Effector memory CD8-positive, alpha-beta T cell (primary cell): ENCODE measurements at regions not wholly inside any gene's neighbourhood (a gene's known extent, or its start where the extent isn't known, plus 50 kb on each side); places are given as distances from the start of the nearest gene placed in this dataset.
A peak's percentile ranks its signal among the peaks of the same experiment; 100 is the strongest.

Experiments
- ATAC-seq: fragments of 150-1000 bp; cut with Tn5 transposase; replicated peaks from 2 replicates; pipeline ENCODE4 v1.10.0; 2021; ENCODE audit warnings: mild to moderate bottlenecking, moderate library complexity
- DNase-seq, 3 experiments: peaks; one replicate each; pipeline ENCODE4 v3.0.0; 2021
- H3K27ac Mint-ChIP-seq, 2 donors: one replicate each; pipeline ENCODE4 v1.8.0; 2022; ENCODE audit warnings: mild to moderate bottlenecking in 2 of 2, mixed read lengths in 2 of 2, moderate library complexity in 2 of 2
- H3K27me3 Mint-ChIP-seq, 2 donors: one replicate each; pipeline ENCODE4 v1.8.0; 2022; ENCODE audit warnings: mixed read lengths in 2 of 2
- H3K36me3 Mint-ChIP-seq: one replicate; pipeline ENCODE4 v1.8.0; 2022; ENCODE audit warnings: mild to moderate bottlenecking, moderate library complexity, mixed read lengths; ENCODE audit not compliant: insufficient read depth
- H3K4me1 Mint-ChIP-seq, 2 donors: one replicate each; pipeline ENCODE4 v1.8.0; 2022; ENCODE audit warnings: low read depth in 2 of 2, mixed read lengths in 2 of 2
- H3K4me3 Mint-ChIP-seq, 2 donors: one replicate each; pipeline ENCODE4 v1.8.0; 2022; ENCODE audit warnings: mild to moderate bottlenecking in 2 of 2, mixed read lengths in 2 of 2, moderate library complexity in 2 of 2
- H3K9me3 Mint-ChIP-seq, 2 donors: one replicate each; pipeline ENCODE4 v1.8.0; 2022; ENCODE audit warnings: mixed read lengths in 2 of 2

- Mint-ChIP-seq H3K4me3 (no peak overlapping the region), H3K27me3 (peaks cover 47 to 75% of the 10 kb centered on the region in 2 donors), H3K9me3 (no peaks in the 10 kb centered on the region), H3K4me1 (no peaks in the 10 kb centered on the region), H3K36me3 (no peaks in the 10 kb centered on the region), H3K27ac (no peak overlapping the region)
- ATAC-seq = no peak
- no peak for DNase-seq
Observed at GRCh38 chr11:10392095-10393079, 62.7 kb upstream of the AMPD3 start.

GRCh38 chr11:10394229-10395101 is 60.6 kb upstream of the AMPD3 start:
- Mint-ChIP-seq H3K36me3 (no peaks in the 10 kb centered on the region), H3K27me3 (peaks cover 43 to 67% of the 10 kb centered on the region in 2 donors), H3K27ac (no peak overlapping the region), H3K4me3 (no peak overlapping the region), H3K9me3 (no peaks in the 10 kb centered on the region), H3K4me1 (no peaks in the 10 kb centered on the region)
- DNase-seq (no peak), ATAC-seq (no peak)

- no peak for ATAC-seq
Observed at GRCh38 chr11:10395166-10395897, 59.7 kb upstream of the AMPD3 start.

GRCh38 chr11:10396771-10397170 is 58.3 kb upstream of the AMPD3 start:
- Mint-ChIP-seq H3K4me3 (no peak overlapping the region), H3K27me3 (peaks cover 25 to 48% of the 10 kb centered on the region in 2 donors), H3K4me1 (peaks cover 3 to 4% of the 10 kb centered on the region in 2 donors), H3K9me3 (no peaks in the 10 kb centered on the region), H3K27ac (no peak overlapping the region), H3K36me3 (no peaks in the 10 kb centered on the region)
- ATAC-seq = no peak
- no peak for DNase-seq

More at GRCh38 chr11:10395166-10395897, 59.7 kb upstream of the AMPD3 start:
- Mint-ChIP-seq H3K27me3 (peaks cover 34 to 58% of the 10 kb centered on the region in 2 donors), H3K27ac (no peak overlapping the region), H3K4me3 (no peak overlapping the region), H3K9me3 (no peaks in the 10 kb centered on the region), H3K36me3 (no peaks in the 10 kb centered on the region), H3K4me1 (peaks cover 0 to under 1% of the 10 kb centered on the region in 2 donors)
- DNase-seq = no peak

- no peak for ATAC-seq
- Mint-ChIP-seq H3K27me3 (peaks cover 21 to 44% of the 10 kb centered on the region in 2 donors), H3K27ac (no peak overlapping the region), H3K4me3 (no peak overlapping the region), H3K9me3 (no peaks in the 10 kb centered on the region), H3K4me1 (peaks cover 3 to 4% of the 10 kb centered on the region in 2 donors), H3K36me3 (no peaks in the 10 kb centered on the region)
- no peak for DNase-seq
Observed at GRCh38 chr11:10397226-10397987, 57.7 kb upstream of the AMPD3 start.

- Mint-ChIP-seq H3K4me1 (peaks cover 3 to 4% of the 10 kb centered on the region in 2 donors), H3K4me3 (no peak overlapping the region), H3K27me3 (peaks cover 10 to 33% of the 10 kb centered on the region in 2 donors), H3K36me3 (no peaks in the 10 kb centered on the region), H3K27ac (no peak overlapping the region), H3K9me3 (no peaks in the 10 kb centered on the region)
- ATAC-seq = no peak
- DNase-seq = no peak
Observed at GRCh38 chr11:10398525-10398924, 56.5 kb upstream of the AMPD3 start.

GRCh38 chr11:10400856-10401255 is 54.2 kb upstream of the AMPD3 start:
- Mint-ChIP-seq H3K9me3 (no peaks in the 10 kb centered on the region), H3K4me1 (peaks cover 3 to 4% of the 10 kb centered on the region in 2 donors), H3K4me3 (no peak overlapping the region), H3K27me3 (peaks cover 8 to 26% of the 10 kb centered on the region in 2 donors), H3K27ac (no peak overlapping the region), H3K36me3 (no peaks in the 10 kb centered on the region)
- DNase-seq (no peak), ATAC-seq (no peak)

GRCh38 chr11:10401256-10401655 is 53.8 kb upstream of the AMPD3 start:
- DNase-seq (no peak), ATAC-seq (no peak)
- Mint-ChIP-seq H3K4me1 (peaks cover 3 to 6% of the 10 kb centered on the region in 2 donors), H3K27me3 (peaks cover 8 to 22% of the 10 kb centered on the region in 2 donors), H3K36me3 (no peaks in the 10 kb centered on the region), H3K4me3 (no peak overlapping the region), H3K27ac (peak overlapping the region in 1 of 2 donors; percentile 30), H3K9me3 (no peaks in the 10 kb centered on the region)

DNA sequence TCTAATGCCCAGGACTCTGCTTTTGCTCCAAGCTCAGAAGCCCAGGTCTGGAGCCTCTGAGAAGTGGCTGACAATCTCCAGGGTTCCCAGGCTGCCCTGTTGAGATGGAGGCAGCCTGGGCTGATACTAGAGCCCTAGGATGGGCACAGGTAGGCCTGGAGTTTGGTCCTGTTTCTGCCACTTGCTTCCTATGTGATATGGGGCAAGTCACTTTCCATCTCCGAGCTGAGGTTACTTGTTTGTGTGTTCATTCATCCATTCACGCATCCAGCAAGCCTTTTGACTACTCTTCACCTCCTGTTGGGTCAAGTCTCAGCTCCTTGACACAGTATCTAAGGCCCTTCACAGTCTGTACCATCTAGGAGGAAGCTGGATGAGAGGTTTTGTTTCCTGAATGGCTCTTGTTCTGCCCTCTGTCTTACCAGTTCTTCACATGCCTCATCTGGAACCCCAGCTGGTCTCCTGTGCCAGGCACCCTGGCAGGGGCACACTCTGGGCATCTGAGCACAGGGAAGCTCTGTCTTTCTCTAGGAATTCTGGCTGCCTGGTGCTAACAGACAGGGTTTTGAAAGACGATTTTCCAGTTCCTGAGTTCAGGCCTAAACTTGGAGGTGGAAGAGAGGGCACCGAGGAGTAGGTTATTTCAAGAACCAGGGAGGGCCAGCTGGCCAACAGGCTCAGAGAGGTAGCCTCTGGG is 53.2 kb upstream of the AMPD3 start:
- peak overlapping the region in 1 of 2 donors; percentile 30 for H3K27ac Mint-ChIP-seq
- ATAC-seq = no peak
- DNase-seq = no peak

More for the DNA sequence above, 53.2 kb upstream of the AMPD3 start:
- Mint-ChIP-seq H3K36me3 (no peaks in the 10 kb centered on the region), H3K4me3 (no peak overlapping the region), H3K27me3 (peaks cover 8 to 17% of the 10 kb centered on the region in 2 donors), H3K4me1 (peaks cover 3 to 6% of the 10 kb centered on the region in 2 donors), H3K9me3 (no peaks in the 10 kb centered on the region)
